Lower leg skin (tissue), 4 donors: ENCODE measurements at regions not wholly inside any gene's neighbourhood (a gene's known extent, or its start where the extent isn't known, plus 50 kb on each side); places are given as distances from the start of the nearest gene placed in this dataset.

Experiments used
- DNase-seq, 2 donors: peaks; one replicate each; pipeline ENCODE4 v3.0.0-alpha.2; 2019; ENCODE audit warnings: low spot score in 2 of 2
- H3K4me3 ChIP-seq: fragments of 200-600 bp; sonication (generic); 2 replicates; pipeline ENCODE4 v1.5.1; 2017; ENCODE audit warnings: mild to moderate bottlenecking, low read depth; ENCODE audit not compliant: poor library complexity, severe bottlenecking
- CTCF ChIP-seq, 3 donors: fragments of 450-650 bp; IDR thresholded peaks; one replicate each; pipeline ENCODE4 v1.5.1; 2016; ENCODE audit warnings: antibody characterized with exemption in 3 of 3, mild to moderate bottlenecking in 3 of 3, moderate library complexity in 2 of 3
- POLR2A ChIP-seq, 2 donors: fragments of 450-650 bp; IDR thresholded peaks; one replicate each; pipeline ENCODE4 v1.6.1; 2016 to 2017; ENCODE audit warnings: antibody characterized with exemption in 2 of 2, mild to moderate bottlenecking in 1 of 2, moderate library complexity in 1 of 2
- WGBS, 2 donors: methylation state at CpG; one replicate each; pipeline ENCODE4 v1.1.5; 2018; 5-methylcytosine and 5-hydroxymethylcytosine counted together
- intact Hi-C: fragments of 100-400 bp; cut with DNase I; formaldehyde crosslinking; loops from one replicate; pipeline ENCODE4 v1.15.0; 2023; ENCODE audit warnings: low total_unique reads

- TF ChIP-seq POLR2A (IDR thresholded peaks at IDR 0.05), result no peak
- no peak for TF ChIP-seq CTCF (IDR thresholded peaks at IDR 0.05)
- 56 to 70% methylated on average over 5 to 7 of the region's 11 CpGs for WGBS, 2 donors
- intact Hi-C loops, result no loop called here
- no peak for DNase-seq
- no peak overlapping the region for H3K4me3 ChIP-seq
Observed at GRCh38 chr2:773256-774160, 96.3 kb upstream of the TMEM18 start.

DNA sequence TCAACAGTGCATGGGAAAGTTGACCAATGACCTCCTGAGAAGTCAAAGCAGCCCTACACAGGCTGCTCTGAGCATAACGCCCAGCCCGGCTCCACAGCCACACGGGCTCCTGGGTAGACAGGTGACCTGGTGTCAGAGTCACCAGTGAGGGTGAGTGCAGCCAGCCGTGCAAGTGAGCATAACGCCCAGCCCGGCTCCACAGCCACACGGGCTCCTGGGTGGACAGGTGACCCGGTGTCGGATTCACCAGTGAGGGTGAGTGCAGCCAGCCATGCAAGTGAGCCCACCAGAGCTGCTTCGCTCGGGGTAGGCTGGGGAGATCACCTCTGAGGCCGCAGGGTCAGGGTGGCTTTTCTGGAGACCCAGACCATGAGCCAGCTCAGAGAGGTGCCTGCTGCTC lies 94.3 kb upstream of the TMEM18 start:
- no peak for DNase-seq
- WGBS, 2 donors, result 83 to 92% methylated on average over 8 to 12 of the region's 12 CpGs
- no peak overlapping the region for H3K4me3 ChIP-seq
- intact Hi-C loops, result no loop called here
- TF ChIP-seq CTCF (IDR thresholded peaks at IDR 0.05) (no peak), POLR2A (IDR thresholded peaks at IDR 0.05) (no peak)

- no peak overlapping the region for H3K4me3 ChIP-seq
- intact Hi-C loops, result no loop called here
- WGBS, 2 donors, result 92 to 100% methylated on average over 2 of the region's 2 CpGs
- TF ChIP-seq CTCF (IDR thresholded peaks at IDR 0.05), result no peak
- TF ChIP-seq POLR2A (IDR thresholded peaks at IDR 0.05), result no peak
- DNase-seq, result no peak
Observed at GRCh38 chr2:770776-771175, 93.6 kb upstream of the TMEM18 start.

DNA sequence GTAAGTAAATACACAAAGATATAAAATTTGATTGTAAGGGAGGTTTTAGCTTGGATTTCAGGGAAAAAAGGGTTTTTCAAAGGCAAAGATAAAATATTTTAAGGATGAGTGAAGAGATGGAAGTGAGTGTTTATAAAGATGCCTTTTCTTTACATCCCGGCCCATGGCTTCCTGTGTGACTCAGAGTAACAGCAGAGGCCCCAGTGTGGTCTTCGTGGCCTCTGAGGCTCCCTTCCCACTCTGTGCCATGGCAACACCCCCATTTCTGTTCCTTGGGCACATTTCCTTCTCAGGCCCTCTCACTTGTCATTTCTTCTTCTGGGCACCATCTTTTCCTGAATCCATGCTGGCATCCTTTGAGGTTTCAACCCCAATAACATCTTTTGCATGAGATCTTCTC lies 92.6 kb upstream of the TMEM18 start:
- intact Hi-C loops, result no loop called here
- 70 to 73% methylated on average over 2 of the region's 2 CpGs for WGBS, 2 donors
- H3K4me3 ChIP-seq, result no peak overlapping the region
- TF ChIP-seq CTCF (IDR thresholded peaks at IDR 0.05), result no peak
- no peak for TF ChIP-seq POLR2A (IDR thresholded peaks at IDR 0.05)
- no peak for DNase-seq

GRCh38 chr2:768451-768850 lies 91.2 kb upstream of the TMEM18 start:
- no peak for DNase-seq
- TF ChIP-seq POLR2A (IDR thresholded peaks at IDR 0.05), result no peak
- TF ChIP-seq CTCF (IDR thresholded peaks at IDR 0.05), result no peak

DNA sequence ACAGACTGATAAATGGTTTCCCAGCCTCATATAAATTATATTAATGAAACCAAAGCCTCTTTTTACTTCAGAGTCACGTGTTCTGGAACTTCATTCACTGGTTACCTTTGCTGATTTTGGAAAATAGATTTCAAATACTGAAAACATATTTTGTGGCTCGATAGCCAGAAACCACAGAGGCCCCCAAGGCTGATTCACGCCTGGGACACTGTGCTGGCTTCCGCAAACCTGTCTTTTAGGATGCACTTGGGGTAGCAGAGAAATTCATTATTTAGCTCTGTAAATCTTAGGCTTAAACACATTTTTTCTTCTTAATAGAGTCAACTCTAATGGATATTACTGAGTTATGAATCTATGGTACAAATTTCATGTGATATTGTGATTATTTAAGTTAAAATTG lies 90.7 kb upstream of the TMEM18 start:
- intact Hi-C loops, result no loop called here
- DNase-seq, result no peak
- H3K4me3 ChIP-seq, result no peak overlapping the region
- 70 to 71% methylated on average over 4 of the region's 4 CpGs for WGBS, 2 donors
- TF ChIP-seq CTCF (IDR thresholded peaks at IDR 0.05) (no peak), POLR2A (IDR thresholded peaks at IDR 0.05) (no peak)

More at GRCh38 chr2:768451-768850, 91.2 kb upstream of the TMEM18 start:
- intact Hi-C loops, result no loop called here
- H3K4me3 ChIP-seq, result no peak overlapping the region
- WGBS, 2 donors, result 50 to 58% methylated on average over 10 of the region's 10 CpGs
